Activated naive CD4-positive, alpha-beta T cell treated with anti-CD3 and anti-CD28 coated beads, Interleukin-2, amount 50 U/mL, for 72 hours (primary cell): ENCODE measurements at regions not wholly inside any gene's neighbourhood (a gene's known extent, or its start where the extent isn't known, plus 50 kb on each side); places are given as distances from the start of the nearest gene placed in this dataset.

Experiments used
- ATAC-seq, 2 donors: fragments of 150-1000 bp; cut with Tn5 transposase; 2 replicates each; pipeline ENCODE4 v1.10.0; 2021; ENCODE audit warnings: mild to moderate bottlenecking in 2 of 2, moderate library complexity in 2 of 2
- DNase-seq, 2 donors: peaks; one replicate each; pipeline ENCODE4 v3.0.0; 2021 to 2022; ENCODE audit warnings: low spot score in 2 of 2
- H3K27ac Mint-ChIP-seq, 2 donors: one replicate each; pipeline ENCODE4 v1.8.0; 2022; ENCODE audit warnings: mild to moderate bottlenecking in 2 of 2, mixed read lengths in 2 of 2
- H3K36me3 Mint-ChIP-seq, 2 donors: one replicate each; pipeline ENCODE4 v1.8.0; 2022; ENCODE audit warnings: mixed read lengths in 2 of 2
- H3K9me3 Mint-ChIP-seq, 2 donors: one replicate each; pipeline ENCODE4 v1.8.0; 2022; ENCODE audit warnings: mixed read lengths in 2 of 2

GRCh38 chr3:74463515-74463914, 150.9 kb downstream of the CNTN3 start:
- DNase-seq (no peak), ATAC-seq (no peak)
- H3K27ac Mint-ChIP-seq = no peak overlapping the region
- H3K9me3 Mint-ChIP-seq = peaks cover 21 to 30% of the 10 kb centered on the region in 2 donors
- peaks cover 0 to 6% of the 10 kb centered on the region in 2 donors for H3K36me3 Mint-ChIP-seq

GRCh38 chr3:74456166-74456565, 158.3 kb downstream of the CNTN3 start:
- Mint-ChIP-seq H3K27ac (no peak overlapping the region), H3K9me3 (peaks cover 14 to 24% of the 10 kb centered on the region in 2 donors), H3K36me3 (peaks cover 0 to 4% of the 10 kb centered on the region in 2 donors)
- no peak for DNase-seq
- no peak for ATAC-seq

- ATAC-seq (no peak), DNase-seq (no peak)
- Mint-ChIP-seq H3K27ac (no peak overlapping the region), H3K9me3 (peaks cover 3 to 4% of the 10 kb centered on the region in 2 donors), H3K36me3 (no peaks in the 10 kb centered on the region)
Observed at GRCh38 chr3:74447221-74447620, 167.2 kb downstream of the CNTN3 start.

GRCh38 chr3:74445541-74445940, 168.9 kb downstream of the CNTN3 start:
- no peak for DNase-seq
- Mint-ChIP-seq H3K36me3 (no peaks in the 10 kb centered on the region), H3K27ac (no peak overlapping the region), H3K9me3 (peaks cover 3 to 5% of the 10 kb centered on the region in 2 donors)
- ATAC-seq = no peak

- no peak overlapping the region for H3K27ac Mint-ChIP-seq
- DNase-seq (no peak), ATAC-seq (no peak)
- peaks cover 5 to 8% of the 10 kb centered on the region in 2 donors for H3K9me3 Mint-ChIP-seq
- H3K36me3 Mint-ChIP-seq = no peaks in the 10 kb centered on the region
Observed at GRCh38 chr3:74443102-74443501, 171.4 kb downstream of the CNTN3 start.

GRCh38 chr3:74442683-74443082, 171.8 kb downstream of the CNTN3 start:
- no peak for ATAC-seq

DNA sequence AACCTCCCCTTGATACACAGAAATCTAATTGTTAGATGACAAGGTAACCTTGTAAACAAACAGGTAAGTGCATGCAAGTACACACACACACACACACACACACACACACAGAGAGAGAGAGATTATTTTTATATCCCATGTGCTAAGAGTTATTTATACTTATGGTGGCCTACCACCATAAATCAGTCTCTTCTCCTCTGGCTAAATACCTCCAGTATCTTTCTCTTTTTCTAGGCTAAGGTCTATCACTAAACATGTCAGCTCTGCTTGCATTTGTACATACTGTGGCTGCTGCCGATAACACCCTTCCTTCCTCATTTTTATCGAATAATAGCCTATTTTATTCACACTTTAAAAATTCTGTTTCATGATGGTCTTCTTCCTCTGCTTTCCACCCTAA, 172.4 kb downstream of the CNTN3 start:
- H3K36me3 Mint-ChIP-seq = no peaks in the 10 kb centered on the region
- H3K27ac Mint-ChIP-seq = no peak overlapping the region
- DNase-seq (no peak), ATAC-seq (no peak)
- H3K9me3 Mint-ChIP-seq = peaks cover 5 to 8% of the 10 kb centered on the region in 2 donors

More at GRCh38 chr3:74442683-74443082, 171.8 kb downstream of the CNTN3 start:
- Mint-ChIP-seq H3K9me3 (peaks cover 5 to 8% of the 10 kb centered on the region in 2 donors), H3K36me3 (no peaks in the 10 kb centered on the region), H3K27ac (no peak overlapping the region)
- DNase-seq = no peak

GRCh38 chr3:74436184-74436583, 178.3 kb downstream of the CNTN3 start:
- H3K9me3 Mint-ChIP-seq = peaks cover 16 to 18% of the 10 kb centered on the region in 2 donors
- H3K27ac Mint-ChIP-seq = no peak overlapping the region
- ATAC-seq (no peak), DNase-seq (no peak)
- no peaks in the 10 kb centered on the region for H3K36me3 Mint-ChIP-seq

DNA sequence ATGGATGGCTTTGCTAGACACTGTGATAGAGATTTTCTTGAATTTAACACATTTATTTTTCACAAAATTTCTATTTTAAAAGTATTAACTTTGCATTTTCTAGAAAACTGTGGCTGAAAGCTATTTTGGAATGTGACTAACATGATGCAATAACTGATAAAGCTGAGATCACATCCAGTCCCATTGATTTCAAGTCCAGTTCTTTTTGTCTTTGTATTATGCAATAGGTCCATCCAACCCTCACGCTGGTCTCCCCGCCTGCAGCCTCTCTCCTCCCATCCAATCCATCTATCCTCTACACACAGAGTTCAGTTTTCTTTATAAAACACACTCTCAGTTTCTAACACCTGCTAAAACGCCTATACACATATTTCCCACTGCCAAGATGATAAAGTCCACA, 178.8 kb downstream of the CNTN3 start:
- ATAC-seq = no peak
- peaks cover 16 to 18% of the 10 kb centered on the region in 2 donors for H3K9me3 Mint-ChIP-seq

GRCh38 chr3:74434406-74434805, 180.1 kb downstream of the CNTN3 start:
- DNase-seq = no peak
- peaks cover 13 to 16% of the 10 kb centered on the region in 2 donors for H3K9me3 Mint-ChIP-seq
- H3K27ac Mint-ChIP-seq = no peak overlapping the region
- no peak for ATAC-seq
- H3K36me3 Mint-ChIP-seq = no peaks in the 10 kb centered on the region

More for the DNA sequence above, 178.8 kb downstream of the CNTN3 start:
- H3K27ac Mint-ChIP-seq = no peak overlapping the region
- no peak for DNase-seq
- no peaks in the 10 kb centered on the region for H3K36me3 Mint-ChIP-seq

DNA sequence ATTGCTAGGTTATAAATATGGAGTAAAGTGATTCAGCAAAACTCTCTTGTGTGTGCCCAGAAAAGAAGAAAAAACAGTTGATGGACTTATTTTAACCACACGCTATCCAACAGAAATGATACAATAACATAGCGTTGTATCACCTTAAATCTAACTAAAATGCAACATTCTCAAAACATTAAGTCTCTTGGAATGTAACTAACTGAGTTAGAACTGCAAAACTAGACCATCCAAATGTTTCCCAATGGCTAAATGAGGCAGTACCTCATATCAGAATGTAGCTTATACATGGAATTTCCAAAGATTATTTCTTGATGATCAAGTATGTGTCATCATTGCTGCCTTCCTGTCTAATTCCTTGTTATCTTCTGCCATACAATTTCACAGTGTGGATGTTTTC, 187.9 kb downstream of the CNTN3 start:
- ATAC-seq = no peak
- Mint-ChIP-seq H3K27ac (no peak overlapping the region), H3K36me3 (no peaks in the 10 kb centered on the region), H3K9me3 (peaks cover 14 to 18% of the 10 kb centered on the region in 2 donors)
- no peak for DNase-seq

- no peak for ATAC-seq
- no peak overlapping the region for H3K27ac Mint-ChIP-seq
Observed at GRCh38 chr3:74423867-74424266, 190.6 kb downstream of the CNTN3 start.

GRCh38 chr3:74420538-74421124, 193.8 kb downstream of the CNTN3 start:
- peaks cover 11 to 13% of the 10 kb centered on the region in 2 donors for H3K9me3 Mint-ChIP-seq
- ATAC-seq = no peak
- H3K27ac Mint-ChIP-seq = no peak overlapping the region
- DNase-seq = no peak
- no peaks in the 10 kb centered on the region for H3K36me3 Mint-ChIP-seq

More at GRCh38 chr3:74423867-74424266, 190.6 kb downstream of the CNTN3 start:
- H3K9me3 Mint-ChIP-seq = peaks cover 11 to 18% of the 10 kb centered on the region in 2 donors
- no peak for DNase-seq
- H3K36me3 Mint-ChIP-seq = no peaks in the 10 kb centered on the region

GRCh38 chr3:74415731-74416130, 198.7 kb downstream of the CNTN3 start:
- Mint-ChIP-seq H3K27ac (no peak overlapping the region), H3K9me3 (peaks cover 3 to 4% of the 10 kb centered on the region in 2 donors), H3K36me3 (no peaks in the 10 kb centered on the region)
- ATAC-seq (no peak), DNase-seq (no peak)

GRCh38 chr3:74413547-74414241, 200.8 kb downstream of the CNTN3 start:
- no peak overlapping the region for H3K27ac Mint-ChIP-seq
- no peaks in the 10 kb centered on the region for H3K36me3 Mint-ChIP-seq
- ATAC-seq (no peak), DNase-seq (no peak)
- H3K9me3 Mint-ChIP-seq = peaks cover 3 to 4% of the 10 kb centered on the region in 2 donors

DNA sequence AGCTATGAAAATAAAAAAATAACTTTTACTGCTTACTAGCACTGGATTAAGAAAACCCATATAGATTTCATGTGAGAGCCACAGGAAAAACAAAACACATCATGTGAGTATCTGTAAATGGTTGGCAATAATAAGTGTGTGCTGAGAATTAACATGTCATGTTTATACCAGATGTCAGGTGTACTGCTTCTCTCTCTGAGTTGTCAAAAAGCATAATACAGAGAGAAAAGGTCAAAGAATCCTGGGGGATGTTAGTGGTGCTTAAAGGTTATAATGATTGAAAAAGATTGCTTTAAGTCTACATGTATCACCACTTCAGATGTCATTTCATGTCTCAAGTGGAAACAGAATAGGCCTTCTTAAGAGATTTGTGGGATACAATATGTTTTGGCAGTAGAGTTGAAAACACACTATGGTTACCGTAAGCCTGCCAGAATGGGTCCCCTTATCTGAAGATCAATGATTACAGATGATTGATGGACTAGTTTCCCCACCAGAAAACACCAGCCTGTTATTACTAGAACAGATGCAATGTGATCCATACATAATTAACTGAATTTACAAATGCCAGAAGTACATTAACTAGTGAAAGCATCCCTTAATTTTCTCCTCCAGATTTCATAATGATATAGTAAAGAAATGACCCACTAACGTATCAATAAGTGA, 204.1 kb downstream of the CNTN3 start:
- no peak for DNase-seq
- ATAC-seq = no peak
- H3K27ac Mint-ChIP-seq = no peak overlapping the region
- no peaks in the 10 kb centered on the region for H3K36me3 Mint-ChIP-seq
- peaks cover under 1 to 5% of the 10 kb centered on the region in 2 donors for H3K9me3 Mint-ChIP-seq

DNA sequence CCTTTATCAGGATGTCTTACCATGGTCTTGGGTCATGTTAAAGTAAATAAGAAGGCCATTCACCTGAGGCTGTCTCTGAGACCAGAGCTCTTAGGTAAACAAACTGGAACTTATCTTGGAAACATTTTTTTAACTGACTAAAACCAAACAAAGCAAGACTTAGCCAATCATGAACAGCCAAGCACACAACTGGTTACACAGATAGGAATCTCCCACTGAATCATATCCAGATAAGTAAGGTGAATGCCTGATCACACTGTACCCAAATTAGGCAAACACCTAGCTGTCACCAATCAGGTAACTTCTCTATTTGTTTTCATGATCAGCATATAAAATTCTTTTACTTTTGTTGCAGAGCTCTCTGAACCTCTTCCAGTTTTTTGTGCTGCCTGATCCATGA, 205.4 kb downstream of the CNTN3 start:
- Mint-ChIP-seq H3K27ac (no peak overlapping the region), H3K9me3 (peaks cover 0 to 5% of the 10 kb centered on the region in 2 donors), H3K36me3 (no peaks in the 10 kb centered on the region)
- no peak for DNase-seq
- ATAC-seq = no peak
